Esophagus squamous epithelium (tissue), 4 donors: ENCODE measurements at regions not wholly inside any gene's neighbourhood (a gene's known extent, or its start where the extent isn't known, plus 50 kb on each side); places are given as distances from the start of the nearest gene placed in this dataset.

ENCODE experiments used
- CTCF ChIP-seq, 6 experiments: fragments of 450-650 bp in 4 of 6; fragments of 200-600 bp in 2 of 6; sonication (generic) in 2 of 6; IDR thresholded peaks; one replicate each; pipeline ENCODE4 v1.5.1; 2016 to 2019; ENCODE audit warnings: antibody characterized with exemption in 6 of 6, mild to moderate bottlenecking in 4 of 6, moderate library complexity in 4 of 6
- POLR2A ChIP-seq, 4 donors: fragments of 450-650 bp; IDR thresholded peaks; one replicate each; pipeline ENCODE4 v1.6.1; 2017; ENCODE audit warnings: antibody characterized with exemption in 4 of 4, mild to moderate bottlenecking in 4 of 4, moderate library complexity in 3 of 4

DNA sequence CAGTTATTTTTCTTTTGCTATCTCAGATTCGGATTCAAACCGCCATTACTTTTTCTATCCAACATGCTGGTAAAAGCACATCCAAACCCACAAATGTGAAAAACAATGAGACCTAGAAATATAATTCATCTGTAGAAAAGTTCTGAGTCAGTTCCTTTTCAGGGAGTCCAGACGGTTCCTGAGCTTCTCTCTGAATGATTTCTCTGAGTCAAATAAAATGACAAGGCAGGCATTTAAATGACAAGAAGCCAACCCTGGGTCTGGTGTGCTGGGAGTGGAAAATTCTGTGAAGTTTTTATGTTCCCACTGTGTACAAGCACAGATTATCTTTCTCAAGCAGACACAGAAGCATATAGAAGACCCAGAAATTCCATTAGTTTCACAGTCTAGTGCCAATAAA, 96.3 kb upstream of the ANKRD1 start:
- TF ChIP-seq CTCF (IDR thresholded peaks at IDR 0.05): no peak
- no peak for TF ChIP-seq POLR2A (IDR thresholded peaks at IDR 0.05)
